ENCODE measurements at regions not wholly inside any gene's neighbourhood (a gene's known extent, or its start where the extent isn't known, plus 50 kb on each side); places are given as distances from the start of the nearest gene placed in this dataset.
"Not testable (repeated sequence)": the region's sequence is repeated elsewhere in the genome, so short reads cannot be mapped to it uniquely, and the experiment has no call there.

DNA sequence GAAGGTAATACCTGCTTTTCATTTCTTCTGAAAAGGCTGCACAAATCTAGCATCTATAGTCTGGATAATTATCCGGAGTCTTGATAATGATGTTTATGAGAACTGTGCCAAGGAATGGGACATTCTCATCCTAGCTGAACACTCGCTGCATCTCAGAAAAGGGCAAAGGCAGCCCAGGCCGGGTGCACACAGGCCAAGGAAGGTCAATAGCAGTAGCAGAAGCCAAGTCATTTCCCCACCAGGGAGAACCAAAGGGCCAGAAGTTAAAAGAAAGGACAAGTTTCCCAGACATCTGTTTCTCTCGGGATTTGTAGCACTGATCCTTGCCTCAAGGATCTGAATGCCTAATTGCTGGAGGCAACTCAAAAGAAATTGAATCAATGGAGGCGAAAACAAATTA, 66.1 kb upstream of the ANKRD55 start:
- no peaks in the 10 kb centered on the region for H3K9me3 ChIP-seq
- no peak for DNase-seq (ENCODE audit: extremely low spot score)
- H3K27ac ChIP-seq (replicated peaks in 1 of 4): no peak overlapping the region
- TF ChIP-seq POLR2A (IDR thresholded peaks at IDR 0.05; ENCODE audit: low read depth) (no peak), CTCF (IDR thresholded peaks at IDR 0.05) (no peak), POLR2AphosphoS5 (IDR thresholded peaks at IDR 0.05) (no peak), EP300 (IDR thresholded peaks at IDR 0.05) (no peak)
- WGBS: 81% methylated on average over 5 of the region's 5 CpGs
- H3K4me3 ChIP-seq: no peak overlapping the region
- H3K27me3 ChIP-seq: no peaks in the 10 kb centered on the region
- no peaks in the 10 kb centered on the region for H3K36me3 ChIP-seq
- intact Hi-C loops (cut with DNase I): no loop called here
- H3K4me1 ChIP-seq: peaks cover 0 to 17% (median 7%) of the 10 kb centered on the region in 4 donors

DNA sequence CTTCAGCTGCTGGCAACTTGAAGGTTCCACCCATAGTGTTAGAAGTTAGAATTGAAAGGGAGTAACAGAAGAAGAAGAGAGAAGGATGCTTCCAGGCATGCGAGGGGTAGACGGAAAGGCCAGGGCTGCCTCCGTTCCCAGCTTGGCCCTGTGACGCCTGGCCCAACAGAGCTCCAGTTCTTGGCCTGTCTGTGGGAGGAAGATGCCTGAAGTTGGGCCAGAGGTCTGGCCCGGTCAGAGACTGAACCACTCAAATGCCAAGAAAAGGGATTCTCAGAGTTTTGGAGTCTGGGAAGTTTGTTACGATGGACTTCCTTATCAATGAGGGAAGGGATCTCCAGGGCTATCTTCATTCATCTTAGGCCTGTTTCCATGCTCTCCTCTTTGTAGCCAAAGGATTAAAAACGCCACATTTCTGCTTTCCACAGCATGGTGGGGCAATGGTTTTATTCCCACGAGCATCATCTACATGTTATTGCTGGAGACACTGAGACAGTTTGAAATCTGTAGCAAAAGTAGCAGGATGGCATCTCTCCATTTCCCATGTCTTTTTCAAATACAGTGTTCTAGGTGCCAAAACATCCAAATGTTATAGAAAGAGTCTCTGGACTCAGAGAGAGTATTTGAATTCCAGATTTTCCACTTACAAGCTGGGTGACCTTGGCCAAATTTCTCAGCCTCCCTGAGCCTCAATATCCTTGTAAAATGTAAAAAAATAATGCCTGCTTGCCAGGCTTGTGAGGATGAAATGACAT, 65.4 kb upstream of the ANKRD55 start:
- no peak for DNase-seq (ENCODE audit: extremely low spot score)
- Histone ChIP-seq H3K9me3 (no peaks in the 10 kb centered on the region), H3K36me3 (no peaks in the 10 kb centered on the region), H3K27ac (replicated peaks in 1 of 4) (no peak overlapping the region), H3K4me1 (peaks cover 0 to 17% (median 7%) of the 10 kb centered on the region in 4 donors), H3K4me3 (no peak overlapping the region), H3K27me3 (no peaks in the 10 kb centered on the region)
- TF ChIP-seq POLR2A (IDR thresholded peaks at IDR 0.05; ENCODE audit: low read depth): no peak
- intact Hi-C loops (cut with DNase I): no loop called here
- 88% methylated on average over 8 of the region's 8 CpGs for WGBS

- no peak for DNase-seq (ENCODE audit: extremely low spot score)
- Histone ChIP-seq H3K27ac (replicated peaks in 1 of 4) (no peak overlapping the region), H3K36me3 (no peaks in the 10 kb centered on the region), H3K9me3 (no peaks in the 10 kb centered on the region), H3K27me3 (no peaks in the 10 kb centered on the region), H3K4me3 (no peak overlapping the region), H3K4me1 (peaks cover 0 to 17% (median 7%) of the 10 kb centered on the region in 4 donors)
- no peak for TF ChIP-seq CTCF (IDR thresholded peaks at IDR 0.05)
- TF ChIP-seq EP300 (IDR thresholded peaks at IDR 0.05): no peak
- TF ChIP-seq POLR2AphosphoS5 (IDR thresholded peaks at IDR 0.05): no peak
- TF ChIP-seq POLR2A (IDR thresholded peaks at IDR 0.05; ENCODE audit: low read depth): no peak
- intact Hi-C loops (cut with DNase I): no loop called here
- WGBS: 79% methylated on average over 2 of the region's 2 CpGs
These were observed 64.7 kb upstream of the ANKRD55 start for GRCh38 chr5:56297851-56298250.

- H3K27me3 ChIP-seq; H3K27ac ChIP-seq (replicated peaks in 1 of 4); H3K4me3 ChIP-seq; intact Hi-C loops (cut with DNase I); DNase-seq (ENCODE audit: extremely low spot score); H3K9me3 ChIP-seq; H3K36me3 ChIP-seq: not testable (repeated sequence)
- H3K4me1 ChIP-seq: peaks cover 0 to 17% (median 7%) of the 10 kb centered on the region in 4 donors
- 95% methylated on average over 8 of the region's 23 CpGs for WGBS
These were observed 62.2 kb upstream of the ANKRD55 start for GRCh38 chr5:56295311-56295710.

- no peak overlapping the region for H3K27ac ChIP-seq (replicated peaks in 1 of 4)
- no peaks in the 10 kb centered on the region for H3K36me3 ChIP-seq
- H3K9me3 ChIP-seq: no peaks in the 10 kb centered on the region
- intact Hi-C loops (cut with DNase I): no loop called here
- H3K27me3 ChIP-seq: no peaks in the 10 kb centered on the region
- 94% methylated on average over 2 of the region's 2 CpGs for WGBS
- no peak overlapping the region for H3K4me3 ChIP-seq
- H3K4me1 ChIP-seq: peaks cover 0 to 13% (median 5%) of the 10 kb centered on the region in 4 donors
- TF ChIP-seq EP300 (IDR thresholded peaks at IDR 0.05): no peak
- DNase-seq (ENCODE audit: extremely low spot score): no peak
These were observed 61.2 kb upstream of the ANKRD55 start for GRCh38 chr5:56294354-56294753.

DNA sequence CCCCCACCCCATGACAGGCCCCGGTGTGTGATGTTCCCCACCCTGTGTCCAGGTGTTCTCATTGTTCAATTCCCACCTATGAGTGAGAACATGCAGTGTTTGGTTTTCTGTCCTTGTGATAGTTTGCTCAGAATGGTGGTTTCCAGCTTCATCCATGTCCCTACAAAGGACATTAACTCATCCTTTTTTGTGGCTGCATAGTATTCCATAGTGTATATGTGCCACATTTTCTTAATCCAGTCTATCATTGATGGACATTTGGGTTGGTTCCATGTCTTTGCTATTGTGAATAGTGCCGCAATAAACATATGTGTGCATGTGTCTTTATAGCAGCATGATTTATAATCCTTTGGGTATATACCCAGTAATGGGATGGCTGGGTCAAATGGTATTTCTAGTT, 59.7 kb upstream of the ANKRD55 start:
- DNase-seq (ENCODE audit: extremely low spot score); H3K36me3 ChIP-seq; intact Hi-C loops (cut with DNase I); H3K4me1 ChIP-seq; H3K27me3 ChIP-seq; H3K9me3 ChIP-seq; H3K4me3 ChIP-seq; H3K27ac ChIP-seq (replicated peaks in 1 of 4): not testable (repeated sequence)
- WGBS: 96% methylated on average over 2 of the region's 2 CpGs
